ENCODE measurements at regions not wholly inside any gene's neighbourhood (a gene's known extent, or its start where the extent isn't known, plus 50 kb on each side); places are given as distances from the start of the nearest gene placed in this dataset.

DNA sequence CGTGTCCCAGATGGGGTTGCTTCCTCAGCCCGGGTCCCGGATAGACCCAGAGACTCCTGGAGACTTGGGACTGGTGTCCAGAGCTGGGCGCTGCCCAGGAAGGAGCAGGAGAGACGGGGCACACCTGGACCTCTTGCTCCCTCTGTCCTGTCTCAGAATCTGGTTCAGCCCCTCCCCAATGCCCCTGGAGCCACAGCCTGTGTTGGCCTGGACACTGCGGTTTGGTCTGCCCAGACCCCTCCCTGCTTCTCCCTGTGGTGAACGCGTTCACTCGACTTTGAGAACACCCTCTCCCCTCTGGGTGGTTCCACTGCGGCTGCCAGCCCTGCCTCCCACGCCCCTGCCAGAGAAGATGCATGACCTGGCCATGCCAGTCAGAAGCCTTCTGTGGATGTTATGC is 111.1 kb downstream of the HMX1 start:
- Histone ChIP-seq H3K4me3 (ENCODE audit: low read depth, low read length) (no peak overlapping the region), H3K36me3 (no peaks in the 10 kb centered on the region), H3K27me3 (ENCODE audit: insufficient read depth, low read depth, severe bottlenecking) (no peaks in the 10 kb centered on the region), H3K9me3 (ENCODE audit: severe bottlenecking) (no peaks in the 10 kb centered on the region), H3K27ac (no peak overlapping the region)
- no peak for DNase-seq
- TF ChIP-seq, protein P1, sequence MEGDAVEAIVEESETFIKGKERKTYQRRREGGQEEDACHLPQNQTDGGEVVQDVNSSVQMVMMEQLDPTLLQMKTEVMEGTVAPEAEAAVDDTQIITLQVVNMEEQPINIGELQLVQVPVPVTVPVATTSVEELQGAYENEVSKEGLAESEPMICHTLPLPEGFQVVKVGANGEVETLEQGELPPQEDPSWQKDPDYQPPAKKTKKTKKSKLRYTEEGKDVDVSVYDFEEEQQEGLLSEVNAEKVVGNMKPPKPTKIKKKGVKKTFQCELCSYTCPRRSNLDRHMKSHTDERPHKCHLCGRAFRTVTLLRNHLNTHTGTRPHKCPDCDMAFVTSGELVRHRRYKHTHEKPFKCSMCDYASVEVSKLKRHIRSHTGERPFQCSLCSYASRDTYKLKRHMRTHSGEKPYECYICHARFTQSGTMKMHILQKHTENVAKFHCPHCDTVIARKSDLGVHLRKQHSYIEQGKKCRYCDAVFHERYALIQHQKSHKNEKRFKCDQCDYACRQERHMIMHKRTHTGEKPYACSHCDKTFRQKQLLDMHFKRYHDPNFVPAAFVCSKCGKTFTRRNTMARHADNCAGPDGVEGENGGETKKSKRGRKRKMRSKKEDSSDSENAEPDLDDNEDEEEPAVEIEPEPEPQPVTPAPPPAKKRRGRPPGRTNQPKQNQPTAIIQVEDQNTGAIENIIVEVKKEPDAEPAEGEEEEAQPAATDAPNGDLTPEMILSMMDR (IDR thresholded peaks at IDR 0.05; ENCODE audit: low read depth, low read length) = no peak

DNA sequence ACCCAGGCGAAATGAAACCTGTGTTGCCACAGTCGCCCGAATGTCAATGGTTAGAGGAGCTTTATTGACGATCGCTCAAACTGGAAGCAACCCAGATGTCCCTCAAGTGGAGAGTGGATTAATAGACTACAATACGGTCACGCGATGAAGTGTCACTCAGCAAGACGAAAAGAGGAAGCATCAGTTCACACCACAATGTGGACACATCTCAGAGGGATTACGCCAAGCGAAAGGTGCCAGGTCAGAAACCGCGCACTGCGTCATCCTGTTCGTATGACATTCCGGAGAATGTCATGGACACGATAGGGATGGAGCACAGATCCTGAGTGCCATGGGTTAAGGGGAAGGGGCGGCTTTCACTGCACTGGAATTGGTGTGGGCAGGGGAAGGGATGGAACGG is 111.7 kb downstream of the HMX1 start:
- DNase-seq = no peak
- TF ChIP-seq, protein P1 (IDR thresholded peaks at IDR 0.05; ENCODE audit: low read depth, low read length) = no peak
- H3K9me3 ChIP-seq (ENCODE audit: severe bottlenecking) = no peaks in the 10 kb centered on the region
- H3K36me3 ChIP-seq = no peaks in the 10 kb centered on the region
- H3K27ac ChIP-seq = no peak overlapping the region
- no peaks in the 10 kb centered on the region for H3K27me3 ChIP-seq (ENCODE audit: insufficient read depth, low read depth, severe bottlenecking)
- H3K4me3 ChIP-seq (ENCODE audit: low read depth, low read length) = no peak overlapping the region

DNA sequence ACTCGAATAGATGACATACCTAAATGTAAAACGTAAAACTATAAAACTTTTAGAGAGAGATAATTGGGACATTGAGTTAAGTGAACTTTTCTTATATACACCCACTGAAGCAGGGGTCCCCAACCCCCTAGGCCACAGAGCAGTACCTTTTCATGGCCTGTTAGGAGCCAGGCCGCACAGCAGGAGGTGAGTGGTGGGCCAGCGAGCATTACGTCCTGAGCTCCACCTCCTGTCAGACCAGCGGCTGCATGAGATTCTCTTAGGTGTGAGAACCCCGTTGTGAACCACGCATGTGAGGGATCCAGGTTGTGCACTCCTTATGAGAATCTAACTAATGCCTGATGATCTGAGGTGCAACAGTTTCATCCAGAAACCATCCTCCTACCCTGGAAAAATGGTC is 114.8 kb downstream of the HMX1 start:
- DNase-seq = no peak
- no peaks in the 10 kb centered on the region for H3K9me3 ChIP-seq (ENCODE audit: severe bottlenecking)
- no peaks in the 10 kb centered on the region for H3K36me3 ChIP-seq
- H3K27me3 ChIP-seq (ENCODE audit: insufficient read depth, low read depth, severe bottlenecking) = no peaks in the 10 kb centered on the region
- H3K27ac ChIP-seq = no peak overlapping the region
- TF ChIP-seq, protein P1 (IDR thresholded peaks at IDR 0.05; ENCODE audit: low read depth, low read length) = no peak
- H3K4me3 ChIP-seq (ENCODE audit: low read depth, low read length) = no peak overlapping the region

DNA sequence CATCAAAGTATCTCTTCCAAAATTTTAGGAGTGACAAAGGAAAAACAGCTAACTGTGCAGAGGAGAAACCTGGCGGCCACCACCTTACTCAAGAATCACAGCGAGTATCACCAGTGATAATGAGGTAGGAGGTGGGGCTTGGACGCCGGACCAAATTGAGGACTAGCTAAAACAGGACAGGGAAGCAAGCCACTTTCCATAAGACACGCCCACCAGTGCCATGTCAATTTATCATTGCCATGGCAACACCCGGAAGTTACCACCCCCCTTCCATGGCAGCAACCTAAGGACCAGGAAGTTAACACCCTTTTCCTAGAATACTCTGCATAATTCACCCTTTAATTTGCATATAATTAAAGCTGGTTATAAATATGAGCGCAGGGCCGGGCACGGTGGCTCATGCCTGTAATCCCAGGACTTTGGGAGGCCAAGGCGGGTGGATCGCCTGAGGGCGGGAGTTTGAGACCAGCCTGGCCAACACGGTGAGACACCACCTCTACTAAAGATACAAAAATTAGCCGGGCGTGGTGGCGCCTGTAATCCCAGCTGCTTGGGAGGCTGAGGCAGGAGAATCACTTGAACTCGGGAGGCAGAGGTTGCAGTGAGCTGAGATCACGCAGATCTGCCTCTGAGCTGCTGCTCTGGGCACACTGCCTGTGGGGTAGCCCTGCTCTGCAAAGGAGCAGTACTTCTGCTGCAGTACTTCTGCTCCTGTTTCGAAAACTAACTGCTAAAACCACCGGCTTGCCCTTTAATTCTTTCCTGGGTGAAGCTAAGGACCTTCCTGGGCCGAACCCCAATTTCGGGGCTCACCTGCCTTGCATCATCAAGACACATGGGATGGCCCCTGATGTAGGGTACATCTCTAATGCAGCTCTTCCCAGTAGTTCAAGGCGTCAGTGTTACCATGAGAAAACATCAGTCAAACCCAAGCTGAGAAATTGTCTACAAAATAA is 116.7 kb downstream of the HMX1 start:
- Histone ChIP-seq H3K27ac (no peak overlapping the region), H3K27me3 (ENCODE audit: insufficient read depth, low read depth, severe bottlenecking) (no peaks in the 10 kb centered on the region), H3K36me3 (no peaks in the 10 kb centered on the region), H3K4me3 (ENCODE audit: low read depth, low read length) (no peak overlapping the region), H3K9me3 (ENCODE audit: severe bottlenecking) (no peaks in the 10 kb centered on the region)
- peak; percentile 2 for DNase-seq
- TF ChIP-seq, protein P1 (IDR thresholded peaks at IDR 0.05; ENCODE audit: low read depth, low read length) = no peak

DNA sequence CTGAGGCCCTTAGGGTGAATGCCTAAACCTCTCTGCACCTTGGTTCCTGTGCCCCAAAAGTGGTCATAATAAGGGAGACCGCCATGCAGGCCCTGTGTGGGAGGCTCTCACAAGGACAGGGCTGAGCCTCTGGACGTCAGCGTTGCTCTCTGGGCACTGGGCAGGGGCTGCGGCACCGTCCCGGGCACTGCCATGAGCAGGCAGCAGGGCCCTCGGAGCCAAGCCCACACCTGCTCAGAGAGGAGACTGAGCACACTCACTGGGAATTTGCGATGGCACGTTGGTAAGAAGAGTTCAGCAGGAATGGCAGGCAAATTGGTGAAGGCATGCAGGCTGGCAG is 123.4 kb downstream of the HMX1 start:
- no peaks in the 10 kb centered on the region for H3K9me3 ChIP-seq (ENCODE audit: severe bottlenecking)
- no peak overlapping the region for H3K27ac ChIP-seq
- TF ChIP-seq, protein P1 (IDR thresholded peaks at IDR 0.05; ENCODE audit: low read depth, low read length) = no peak
- no peaks in the 10 kb centered on the region for H3K36me3 ChIP-seq
- peak; percentile 4 for DNase-seq
- no peaks in the 10 kb centered on the region for H3K27me3 ChIP-seq (ENCODE audit: insufficient read depth, low read depth, severe bottlenecking)
- no peak overlapping the region for H3K4me3 ChIP-seq (ENCODE audit: low read depth, low read length)

All from WERI-Rb-1 (cell line).